Panc1 (cell line): ENCODE measurements at regions not wholly inside any gene's neighbourhood (a gene's known extent, or its start where the extent isn't known, plus 50 kb on each side); places are given as distances from the start of the nearest gene placed in this dataset.

Experiments
- ATAC-seq: fragments of 200-7000 bp; cut with Tn5 transposase; 2 replicates; pipeline ENCODE4 v1.9.1; 2020; ENCODE audit warnings: mild to moderate bottlenecking, moderate library complexity
- BruUV-seq: library from RNA; stranded (reverse); fragments of 400-500 nt; replicated peaks from 2 replicates; lab custom pipeline; 2021; lab: Mats Ljungman, UMichigan
- CTCF ChIA-PET: fragments of 300-600 bp; sonication (Branson Sonifier 250); formaldehyde crosslinking; loops from one replicate; lab custom pipeline; 2022; ENCODE audit warnings: antibody characterized with exemption; lab: Charles Lee
- POLR2A ChIA-PET: fragments of 300-600 bp; sonication (Branson Sonifier 250); formaldehyde crosslinking; loops from one replicate; lab custom pipeline; 2022; ENCODE audit warnings: antibody characterized with exemption; lab: Charles Lee
- DNase-seq: peaks from one replicate; pipeline ENCODE4 v3.0.0-alpha.2; 2010; ENCODE audit warnings: low read depth, low spot score
- H3K27ac ChIP-seq: 2 replicates; pipeline ENCODE4 v1.5.1; 2011; ENCODE audit warnings: mild to moderate bottlenecking, low read length, inconsistent platforms
- H3K27me3 ChIP-seq: fragments of 200-500 bp; sonication (Bioruptor generic); 2 replicates; pipeline ENCODE4 v1.6.0; 2014; ENCODE audit warnings: low read length, inconsistent platforms; ENCODE audit not compliant: control insufficient read depth, insufficient read depth
- H3K36me3 ChIP-seq: fragments of 200-500 bp; sonication (Bioruptor generic); 2 replicates; pipeline ENCODE4 v1.5.1; 2014; ENCODE audit warnings: inconsistent platforms, mild to moderate bottlenecking, low read length, moderate library complexity; ENCODE audit not compliant: control insufficient read depth, insufficient read depth
- H3K4me1 ChIP-seq: 2 replicates; pipeline ENCODE4 v1.5.1; 2011; ENCODE audit warnings: inconsistent platforms, mild to moderate bottlenecking, low read length, moderate library complexity; ENCODE audit not compliant: control insufficient read depth, insufficient read depth
- H3K4me3 ChIP-seq, 2 experiments: 2 replicates each; pipeline ENCODE4 v1.5.1; 2011 to 2012; ENCODE audit warnings: low read depth in 2 of 2, low read length in 2 of 2, mild to moderate bottlenecking in 2 of 2, inconsistent platforms in 1 of 2, moderate library complexity in 1 of 2
- H3K9me3 ChIP-seq: fragments of 200-500 bp; sonication (Bioruptor generic); 2 replicates; pipeline ENCODE4 v1.5.1; 2014; ENCODE audit warnings: low read depth, mild to moderate bottlenecking, inconsistent platforms, low read length, moderate library complexity; ENCODE audit not compliant: control insufficient read depth, insufficient read depth
- CTCF ChIP-seq: fragments of 450-650 bp; IDR thresholded peaks from 2 replicates; pipeline ENCODE4 v1.5.1; 2017; ENCODE audit warnings: mild to moderate bottlenecking
- POLR2AphosphoS5 ChIP-seq: IDR thresholded peaks from 2 replicates; pipeline ENCODE4 v1.6.1; 2012; ENCODE audit warnings: mild to moderate bottlenecking, low read depth, low read length, moderate library complexity
- REST ChIP-seq, 2 experiments: IDR thresholded peaks; 2 replicates each; pipeline ENCODE4 v1.6.1; 2011 to 2012; ENCODE audit warnings: low read depth in 2 of 2, control low read depth in 1 of 2, low read length in 1 of 2, mild to moderate bottlenecking in 1 of 2, moderate library complexity in 1 of 2; ENCODE audit not compliant: insufficient read depth in 1 of 2
- SIN3A ChIP-seq: IDR thresholded peaks from 2 replicates; pipeline ENCODE4 v1.6.1; 2012; ENCODE audit warnings: low read depth, mild to moderate bottlenecking, low read length, moderate library complexity, borderline replicate concordance; ENCODE audit not compliant: insufficient read depth
- TCF7L2 ChIP-seq: IDR thresholded peaks from 2 replicates; pipeline ENCODE4 v1.6.1; 2011; ENCODE audit warnings: mild to moderate bottlenecking, low read depth, low read length, inconsistent platforms
- in situ Hi-C: cut with HindIII; loops from 2 replicates; pipeline ENCODE4 v1.10.0; 2016; ENCODE audit warnings: low sequenced_read_pairs, low pct_unique_long_range_greater_than_20kb
- intact Hi-C: fragments of 100-400 bp; cut with micrococcal nuclease; formaldehyde crosslinking; loops from one replicate; pipeline ENCODE4 v1.10.0; 2022; ENCODE audit not compliant: unreplicated experiment

- ATAC-seq (no peak), DNase-seq (no peak)
- TF ChIP-seq CTCF (no peak), TCF7L2 (no peak), POLR2AphosphoS5 (no peak), SIN3A (no peak), REST (IDR thresholded peaks at IDR 0.05; ENCODE audit: insufficient read depth in 1 of 2, low read depth in 2 of 2, low read length in 1 of 2) (no peak)
- H3K27me3 ChIP-seq: no peaks in the 10 kb centered on the region
- H3K27ac ChIP-seq: no peak overlapping the region
- H3K4me1 ChIP-seq: no peaks in the 10 kb centered on the region
- in situ Hi-C loops: no loop called here
- no TSS peak for BruUV-seq
- POLR2A ChIA-PET: no interaction called here
- intact Hi-C loops: no loop called here
- H3K9me3 ChIP-seq: no peaks in the 10 kb centered on the region
- H3K4me3 ChIP-seq: no peak overlapping the region
- CTCF ChIA-PET: no interaction called here
- H3K36me3 ChIP-seq: no peaks in the 10 kb centered on the region
Observed at GRCh38 chr6:151740820-151741219, 66.7 kb upstream of the ESR1 start.

DNA sequence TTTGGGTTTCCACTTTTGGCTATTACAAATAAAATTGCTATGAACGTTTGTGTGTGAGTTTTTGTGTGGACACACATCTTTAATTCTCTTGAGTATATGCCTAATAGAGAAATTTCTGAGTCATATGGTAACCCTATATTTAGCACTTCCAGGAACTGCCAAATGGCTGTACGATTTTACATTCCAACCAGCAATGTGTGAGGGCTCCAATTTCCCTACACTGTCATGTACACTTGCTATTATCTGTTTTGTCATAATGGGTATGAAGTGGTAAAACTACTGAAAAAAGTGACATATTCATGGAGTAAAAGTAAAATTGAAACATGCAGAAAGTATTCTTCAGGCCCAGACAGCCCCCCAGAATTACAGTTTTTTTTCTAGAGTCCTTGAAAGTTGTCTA lies 59.6 kb upstream of the ESR1 start:
- Histone ChIP-seq H3K27me3 (no peaks in the 10 kb centered on the region), H3K9me3 (no peaks in the 10 kb centered on the region), H3K4me1 (no peaks in the 10 kb centered on the region), H3K36me3 (no peaks in the 10 kb centered on the region), H3K4me3 (no peak overlapping the region), H3K27ac (no peak overlapping the region)
- no TSS peak for BruUV-seq
- no peak for DNase-seq
- intact Hi-C loops (no loop called here), in situ Hi-C loops (no loop called here)
- POLR2A ChIA-PET: no interaction called here
- no peak for ATAC-seq
- CTCF ChIA-PET: no interaction called here
- no peak for TF ChIP-seq CTCF
- no peak for TF ChIP-seq POLR2AphosphoS5
- no peak for TF ChIP-seq REST (IDR thresholded peaks at IDR 0.05; ENCODE audit: insufficient read depth in 1 of 2, low read depth in 2 of 2, low read length in 1 of 2)
- TF ChIP-seq SIN3A: no peak
- no peak for TF ChIP-seq TCF7L2
